A549 (cell line): ENCODE measurements at regions not wholly inside any gene's neighbourhood (a gene's known extent, or its start where the extent isn't known, plus 50 kb on each side); places are given as distances from the start of the nearest gene placed in this dataset.

Experiments used
- ATAC-seq, 2 experiments: fragments of 200-7000 bp in 1 of 2; fragments of >200 bp in 1 of 2; cut with Nextera tagmentation in 1 of 2; cut with Tn5 transposase in 1 of 2; 3 replicates each; pipeline versions ENCODE4 v1.8.0 to v1.9.1; 2018 to 2020; ENCODE audit warnings: mild to moderate bottlenecking in 1 of 2, moderate library complexity in 1 of 2
- CTCF ChIA-PET: fragments of 300-600 bp; sonication (Branson Sonifier 250); formaldehyde crosslinking; extraction: SDS; loops from one replicate; lab custom pipeline; 2021; ENCODE audit warnings: antibody characterized with exemption, inconsistent platforms; lab: Yijun Ruan, JAX
- POLR2A ChIA-PET: fragments of 350-600 bp; formaldehyde crosslinking; extraction: SDS; loops from one replicate; lab custom pipeline; 2021; ENCODE audit warnings: antibody characterized with exemption, inconsistent platforms; lab: Yijun Ruan, JAX
- DNase-seq, 2 experiments: peaks; one replicate each; pipeline versions ENCODE4 v3.0.0 to v3.0.0-alpha.2; 2011 to 2016; ENCODE audit warnings: low read depth in 1 of 2, low spot score in 1 of 2
- FAIRE-seq: peaks from 2 replicates; lab custom pipeline; 2011; peaks lifted over from hg19 to GRCh38; lab: Jason Lieb, UNC
- H3K27ac ChIP-seq, 2 experiments: fragments of >200 bp; sonication (Bioruptor Twin); formaldehyde crosslinking; 3 replicates each; pipeline ENCODE4 v1.5.1; 2016 to 2017
- H3K4me1 ChIP-seq: fragments of >200 bp; sonication (Bioruptor Twin); formaldehyde crosslinking; 3 replicates; pipeline ENCODE4 v1.6.1; 2016
- H3K4me2 ChIP-seq: fragments of >200 bp; sonication (Bioruptor Twin); formaldehyde crosslinking; 3 replicates; pipeline ENCODE4 v1.6.1; 2016
- H3K4me3 ChIP-seq: fragments of >200 bp; sonication (Bioruptor Twin); formaldehyde crosslinking; 3 replicates; pipeline ENCODE4 v1.5.1; 2016
- H3K9me3 ChIP-seq: fragments of >200 bp; sonication (Bioruptor Twin); formaldehyde crosslinking; 3 replicates; pipeline ENCODE4 v1.6.1; 2016
- BHLHE40 ChIP-seq: IDR thresholded peaks from 2 replicates; pipeline ENCODE4 v1.6.1; 2012; ENCODE audit warnings: low read depth, low read length, inconsistent platforms
- CBX8 ChIP-seq: fragments of 200-600 bp; sonication (generic); IDR thresholded peaks from 2 replicates; pipeline ENCODE4 v1.6.1; 2016
- CHD2 ChIP-seq: fragments of 150-350 bp; IDR thresholded peaks from 2 replicates; pipeline ENCODE4 v1.6.1; 2014; ENCODE audit warnings: low read length; ENCODE audit not compliant: partially characterized antibody
- EHF ChIP-seq: fragments of 250-450 bp; sonication (Bioruptor Pico); IDR thresholded peaks from 2 replicates; pipeline ENCODE4 v1.5.0; 2020; ENCODE audit warnings: mild to moderate bottlenecking
- GATA3 ChIP-seq: IDR thresholded peaks from 2 replicates; pipeline ENCODE4 v1.6.1; 2012; ENCODE audit warnings: borderline replicate concordance
- HOXA7 ChIP-seq: fragments of 250-450 bp; sonication (Bioruptor Pico); IDR thresholded peaks from 2 replicates; pipeline ENCODE4 v1.5.0; 2020; ENCODE audit warnings: mild to moderate bottlenecking, moderate library complexity
- HOXB5 ChIP-seq: fragments of 250-450 bp; sonication (Bioruptor Pico); IDR thresholded peaks from 2 replicates; pipeline ENCODE4 v1.5.0; 2020; ENCODE audit warnings: mild to moderate bottlenecking, moderate library complexity
- JUN ChIP-seq, 2 experiments: fragments of >200 bp; sonication (Bioruptor Twin); formaldehyde crosslinking; IDR thresholded peaks; 2 replicates in 1 of 2; 3 replicates in 1 of 2; pipeline ENCODE4 v1.6.1; 2016 to 2017
- JUNB ChIP-seq: fragments of >200 bp; sonication (Bioruptor Twin); formaldehyde crosslinking; IDR thresholded peaks from 2 replicates; pipeline ENCODE4 v1.6.1; 2016
- KDM5A ChIP-seq: fragments of 200-600 bp; sonication (generic); IDR thresholded peaks from 2 replicates; pipeline ENCODE4 v1.6.1; 2016; ENCODE audit warnings: antibody characterized with exemption, mild to moderate bottlenecking
- NR3C1 ChIP-seq: fragments of >200 bp; sonication (Bioruptor Twin); formaldehyde crosslinking; IDR thresholded peaks from 3 replicates; pipeline ENCODE4 v1.6.1; 2017
- PHF8 ChIP-seq: fragments of 200-600 bp; sonication (generic); IDR thresholded peaks from 2 replicates; pipeline ENCODE4 v1.6.1; 2016; ENCODE audit warnings: low read depth, mild to moderate bottlenecking, antibody characterized with exemption, moderate library complexity, borderline replicate concordance
- POLR2A ChIP-seq: IDR thresholded peaks from 2 replicates; pipeline ENCODE4 v1.6.1; 2012; ENCODE audit warnings: mild to moderate bottlenecking, low read length
- POLR2AphosphoS2 ChIP-seq: conservative IDR thresholded peaks from 2 replicates; pipeline ENCODE4 v1.6.1; 2012; ENCODE audit warnings: low read length, improper control_type of control experiment, inconsistent platforms
- RCOR1 ChIP-seq: fragments of 150-350 bp; IDR thresholded peaks from 2 replicates; pipeline ENCODE4 v1.6.1; 2014; ENCODE audit warnings: antibody characterized with exemption, low read length, low read depth
- RFX5 ChIP-seq: fragments of 450-650 bp; IDR thresholded peaks from 2 replicates; pipeline ENCODE4 v1.7.1; 2014; ENCODE audit warnings: antibody characterized with exemption, mild to moderate bottlenecking, moderate library complexity
- SMC3 ChIP-seq: fragments of >200 bp; sonication (Bioruptor Twin); formaldehyde crosslinking; IDR thresholded peaks from 3 replicates; pipeline ENCODE4 v1.6.1; 2018; ENCODE audit warnings: inconsistent platforms
- SREBF2 ChIP-seq: fragments of 450-650 bp; IDR thresholded peaks from 2 replicates; pipeline ENCODE4 v1.6.1; 2014; ENCODE audit warnings: mild to moderate bottlenecking, moderate library complexity
- TP53 ChIP-seq: fragments of 250-450 bp; sonication (Bioruptor Pico); IDR thresholded peaks from 2 replicates; pipeline ENCODE4 v1.5.0; 2021; ENCODE audit warnings: mild to moderate bottlenecking, moderate library complexity
- ZC3H11A ChIP-seq: fragments of 450-650 bp; IDR thresholded peaks from 2 replicates; pipeline ENCODE4 v1.6.1; 2014; ENCODE audit warnings: antibody characterized with exemption, mild to moderate bottlenecking
- ZFP36 ChIP-seq: fragments of 450-650 bp; IDR thresholded peaks from 2 replicates; pipeline ENCODE4 v1.6.1; 2014; ENCODE audit warnings: borderline replicate concordance; ENCODE audit not compliant: partially characterized antibody
- ZNF302 ChIP-seq: fragments of 250-450 bp; sonication (Bioruptor Pico); IDR thresholded peaks from 2 replicates; pipeline ENCODE4 v1.9.0; 2021; ENCODE audit warnings: inconsistent platforms, mild to moderate bottlenecking, moderate library complexity
- WGBS: methylation state at CpG from one replicate; pipeline ENCODE4 v1.1.6; 2017; ENCODE audit errors: missing lambda C conversion rate; 5-methylcytosine and 5-hydroxymethylcytosine counted together
- TF ChIP-seq, protein P1 (sequence below): fragments of 200-600 bp; sonication (generic); IDR thresholded peaks from 2 replicates; pipeline ENCODE4 v1.6.1; 2016; ENCODE audit warnings: antibody characterized with exemption, mild to moderate bottlenecking, moderate library complexity
- TF ChIP-seq, protein P2 (sequence below): fragments of >200 bp; sonication (Bioruptor Twin); formaldehyde crosslinking; IDR thresholded peaks from 3 replicates; pipeline ENCODE4 v1.6.1; 2016

DNA sequence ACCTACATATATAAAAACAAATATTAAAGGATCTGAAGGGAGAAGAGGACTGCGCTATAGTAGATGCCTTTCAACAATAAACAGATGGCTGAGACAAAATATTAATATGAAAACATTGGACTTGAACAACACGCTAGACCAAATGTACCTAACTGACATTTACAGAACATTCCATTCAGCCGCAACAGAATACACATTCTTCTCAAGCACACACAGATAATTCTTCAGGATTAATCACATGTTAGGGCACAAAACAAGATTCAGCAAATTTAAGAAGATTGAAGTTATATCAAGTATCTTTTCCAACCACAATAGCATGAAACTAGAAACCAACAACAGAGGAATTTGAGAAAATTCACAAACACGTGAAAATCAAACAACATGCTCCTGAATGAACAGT, 741.4 kb downstream of the ADGRL2 start:
- Histone ChIP-seq H3K4me1 (no peaks in the 10 kb centered on the region), H3K4me2 (no peak overlapping the region), H3K9me3 (no peaks in the 10 kb centered on the region), H3K4me3 (no peak overlapping the region), H3K27ac (no peak overlapping the region)
- POLR2A ChIA-PET = no interaction called here
- 16% methylated on average over 4 of the region's 4 CpGs for WGBS
- FAIRE-seq (no peak), ATAC-seq (no peak)
- TF ChIP-seq ZC3H11A (no peak), CHD2 (no peak), EHF (no peak), SMC3 (no peak), TP53 (CRISPR knock-in tag) (no peak), NR3C1 (no peak), PHF8 (no peak), BHLHE40 (no peak), JUN (IDR thresholded peaks at IDR 0.05) (no peak), GATA3 (no peak), POLR2A (no peak), RFX5 (no peak), KDM5A (no peak), POLR2AphosphoS2 (no peak), JUNB (no peak)
- TF ChIP-seq, protein P1, sequence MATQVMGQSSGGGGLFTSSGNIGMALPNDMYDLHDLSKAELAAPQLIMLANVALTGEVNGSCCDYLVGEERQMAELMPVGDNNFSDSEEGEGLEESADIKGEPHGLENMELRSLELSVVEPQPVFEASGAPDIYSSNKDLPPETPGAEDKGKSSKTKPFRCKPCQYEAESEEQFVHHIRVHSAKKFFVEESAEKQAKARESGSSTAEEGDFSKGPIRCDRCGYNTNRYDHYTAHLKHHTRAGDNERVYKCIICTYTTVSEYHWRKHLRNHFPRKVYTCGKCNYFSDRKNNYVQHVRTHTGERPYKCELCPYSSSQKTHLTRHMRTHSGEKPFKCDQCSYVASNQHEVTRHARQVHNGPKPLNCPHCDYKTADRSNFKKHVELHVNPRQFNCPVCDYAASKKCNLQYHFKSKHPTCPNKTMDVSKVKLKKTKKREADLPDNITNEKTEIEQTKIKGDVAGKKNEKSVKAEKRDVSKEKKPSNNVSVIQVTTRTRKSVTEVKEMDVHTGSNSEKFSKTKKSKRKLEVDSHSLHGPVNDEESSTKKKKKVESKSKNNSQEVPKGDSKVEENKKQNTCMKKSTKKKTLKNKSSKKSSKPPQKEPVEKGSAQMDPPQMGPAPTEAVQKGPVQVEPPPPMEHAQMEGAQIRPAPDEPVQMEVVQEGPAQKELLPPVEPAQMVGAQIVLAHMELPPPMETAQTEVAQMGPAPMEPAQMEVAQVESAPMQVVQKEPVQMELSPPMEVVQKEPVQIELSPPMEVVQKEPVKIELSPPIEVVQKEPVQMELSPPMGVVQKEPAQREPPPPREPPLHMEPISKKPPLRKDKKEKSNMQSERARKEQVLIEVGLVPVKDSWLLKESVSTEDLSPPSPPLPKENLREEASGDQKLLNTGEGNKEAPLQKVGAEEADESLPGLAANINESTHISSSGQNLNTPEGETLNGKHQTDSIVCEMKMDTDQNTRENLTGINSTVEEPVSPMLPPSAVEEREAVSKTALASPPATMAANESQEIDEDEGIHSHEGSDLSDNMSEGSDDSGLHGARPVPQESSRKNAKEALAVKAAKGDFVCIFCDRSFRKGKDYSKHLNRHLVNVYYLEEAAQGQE = no peak
- TF ChIP-seq, all 56 proteins: peak for 0
- no peak for DNase-seq
- CTCF ChIA-PET = no interaction called here

DNA sequence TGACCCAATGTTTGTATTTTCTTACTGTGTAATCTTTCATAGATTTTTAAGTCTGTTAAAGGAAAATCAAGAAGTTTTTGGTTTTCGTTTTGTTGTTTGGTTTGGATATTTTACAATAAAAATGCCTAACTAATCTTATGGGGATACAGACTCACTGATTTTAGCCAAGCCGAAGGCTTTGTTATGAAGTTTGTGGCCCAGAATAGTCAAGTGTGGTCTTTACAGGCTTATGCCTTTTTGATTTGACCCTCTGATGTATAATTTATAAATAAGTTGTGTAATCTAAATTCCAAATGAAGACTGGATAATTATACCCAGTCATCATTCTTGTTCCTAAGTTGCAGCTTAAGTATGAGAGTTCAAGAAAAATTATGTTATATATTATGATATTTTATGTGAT, 739.3 kb downstream of the ADGRL2 start:
- FAIRE-seq (no peak), DNase-seq (no peak), ATAC-seq (no peak)
- ChIA-PET CTCF (no interaction called here), POLR2A (no interaction called here)
- H3K9me3 ChIP-seq = no peaks in the 10 kb centered on the region
- no peaks in the 10 kb centered on the region for H3K4me1 ChIP-seq
- 25% methylated on average over 2 of the region's 2 CpGs for WGBS
- H3K27ac ChIP-seq = no peak overlapping the region
- no peak overlapping the region for H3K4me2 ChIP-seq
- no peak for TF ChIP-seq HOXA7 (CRISPR knock-in tag)
- no peak for TF ChIP-seq POLR2AphosphoS2
- no peak for TF ChIP-seq HOXB5 (CRISPR knock-in tag)
- TF ChIP-seq ZNF302 = no peak
- TF ChIP-seq GATA3 = no peak
- TF ChIP-seq CBX8 = no peak
- TF ChIP-seq SREBF2 = no peak
- H3K4me3 ChIP-seq = no peak overlapping the region

DNA sequence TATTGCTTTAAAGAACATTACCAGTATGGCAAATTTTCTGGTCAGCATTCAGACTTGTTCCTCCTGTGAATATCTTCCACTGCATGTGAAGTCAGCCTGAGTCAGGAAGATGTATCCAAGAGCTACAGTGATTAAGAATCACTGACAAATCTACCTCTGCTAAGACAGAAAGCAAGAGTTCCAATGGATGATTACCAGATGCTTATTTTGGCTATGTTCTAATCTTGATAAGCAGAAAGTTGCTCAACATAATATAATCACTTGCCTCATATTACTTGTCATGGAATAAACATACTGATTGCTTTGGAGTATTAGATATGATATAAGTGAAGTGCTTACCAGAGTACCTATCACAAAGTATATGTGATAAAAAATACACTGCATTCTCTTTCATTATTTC, 738.1 kb downstream of the ADGRL2 start:
- no peak overlapping the region for H3K4me2 ChIP-seq
- CTCF ChIA-PET = no interaction called here
- POLR2A ChIA-PET = no interaction called here
- TF ChIP-seq NR3C1 = no peak
- no peak for TF ChIP-seq EHF
- TF ChIP-seq, protein P2, sequence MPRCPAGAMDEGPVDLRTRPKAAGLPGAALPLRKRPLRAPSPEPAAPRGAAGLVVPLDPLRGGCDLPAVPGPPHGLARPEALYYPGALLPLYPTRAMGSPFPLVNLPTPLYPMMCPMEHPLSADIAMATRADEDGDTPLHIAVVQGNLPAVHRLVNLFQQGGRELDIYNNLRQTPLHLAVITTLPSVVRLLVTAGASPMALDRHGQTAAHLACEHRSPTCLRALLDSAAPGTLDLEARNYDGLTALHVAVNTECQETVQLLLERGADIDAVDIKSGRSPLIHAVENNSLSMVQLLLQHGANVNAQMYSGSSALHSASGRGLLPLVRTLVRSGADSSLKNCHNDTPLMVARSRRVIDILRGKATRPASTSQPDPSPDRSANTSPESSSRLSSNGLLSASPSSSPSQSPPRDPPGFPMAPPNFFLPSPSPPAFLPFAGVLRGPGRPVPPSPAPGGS = no peak
- no peak for TF ChIP-seq JUN (IDR thresholded peaks at IDR 0.05)
- TF ChIP-seq ZFP36 = no peak
- TF ChIP-seq GATA3 = no peak
- no peak for TF ChIP-seq CHD2
- TF ChIP-seq POLR2AphosphoS2 = no peak
- TF ChIP-seq RCOR1 = no peak
- TF ChIP-seq RFX5 = no peak
- no peak for TF ChIP-seq HOXA7 (CRISPR knock-in tag)
- H3K4me3 ChIP-seq = no peak overlapping the region
- ATAC-seq (no peak), FAIRE-seq (no peak), DNase-seq (no peak)
- no peaks in the 10 kb centered on the region for H3K4me1 ChIP-seq
- no peak overlapping the region for H3K27ac ChIP-seq
- no peaks in the 10 kb centered on the region for H3K9me3 ChIP-seq
